SU-DHL-6 (cell line): ENCODE measurements at regions not wholly inside any gene's neighbourhood (a gene's known extent, or its start where the extent isn't known, plus 50 kb on each side); places are given as distances from the start of the nearest gene placed in this dataset.

ENCODE experiments used
- H2AFZ ChIP-seq: fragments of 200-600 bp; sonication (generic); 2 replicates; pipeline ENCODE4 v1.6.1; 2014; ENCODE audit warnings: low read depth, mild to moderate bottlenecking, moderate library complexity, mixed read lengths, antibody characterized with exemption, low read length; ENCODE audit not compliant: severe bottlenecking
- H3F3A ChIP-seq: fragments of 200-600 bp; shearing (Covaris generic); 2 replicates; pipeline ENCODE4 v1.6.0; 2016; ENCODE audit warnings: antibody characterized with exemption, mild to moderate bottlenecking; ENCODE audit not compliant: insufficient read depth
- H3K27ac ChIP-seq: fragments of 200-600 bp; sonication (generic); 2 replicates; pipeline ENCODE4 v1.5.1; 2016; ENCODE audit warnings: low read depth, mild to moderate bottlenecking, low read length, moderate library complexity, mixed read lengths
- H3K27me3 ChIP-seq: fragments of 200-600 bp; sonication (generic), shearing (Covaris generic); 2 replicates; pipeline ENCODE4 v1.6.0; 2014; ENCODE audit warnings: mild to moderate bottlenecking, low read length
- H3K36me3 ChIP-seq: fragments of 200-600 bp; sonication (generic); 2 replicates; pipeline ENCODE4 v1.6.1; 2014; ENCODE audit warnings: mild to moderate bottlenecking, low read length, mixed read lengths
- H3K4me2 ChIP-seq: fragments of 300-600, 200-600 bp; shearing (Covaris generic), sonication (generic); 2 replicates; pipeline ENCODE4 v1.6.0; 2014; ENCODE audit warnings: low read length, low read depth, mild to moderate bottlenecking; ENCODE audit not compliant: poor library complexity, severe bottlenecking
- H3K4me3 ChIP-seq: fragments of 200-600 bp; sonication (generic); 2 replicates; pipeline ENCODE4 v1.5.1; 2014; ENCODE audit warnings: antibody characterized with exemption, low read length, mild to moderate bottlenecking, mixed read lengths; ENCODE audit not compliant: insufficient read depth, poor library complexity, severe bottlenecking
- H3K79me2 ChIP-seq: fragments of 200-600 bp; sonication (generic); 2 replicates; pipeline ENCODE4 v1.6.1; 2014; ENCODE audit warnings: mild to moderate bottlenecking, low read length, moderate library complexity; ENCODE audit not compliant: insufficient read depth
- H3K9ac ChIP-seq: fragments of 200-600 bp; sonication (generic); 2 replicates; pipeline ENCODE4 v1.7.0; 2014; ENCODE audit warnings: mild to moderate bottlenecking, low read length
- H3K9me2 ChIP-seq: fragments of 200-600 bp; sonication (generic); replicated peaks from 2 replicates; pipeline ENCODE4 v1.6.1; 2014; ENCODE audit warnings: low read length; ENCODE audit not compliant: insufficient read depth
- H3K9me3 ChIP-seq: fragments of 200-600 bp; sonication (generic); 2 replicates; pipeline ENCODE4 v1.6.1; 2014; ENCODE audit warnings: low read length, mixed read lengths; ENCODE audit not compliant: insufficient read depth
- H4K20me1 ChIP-seq: fragments of 200-600 bp; sonication (generic); 2 replicates; pipeline ENCODE4 v1.6.1; 2014; ENCODE audit warnings: low read depth, mild to moderate bottlenecking, antibody characterized with exemption, low read length, moderate library complexity, mixed read lengths
- EZH2phosphoT487 ChIP-seq: fragments of 200-600 bp; sonication (generic), shearing (Covaris generic); conservative IDR thresholded peaks from 2 replicates; pipeline ENCODE4 v1.6.1; 2018; ENCODE audit warnings: mild to moderate bottlenecking, antibody characterized with exemption, low read length, moderate library complexity, mixed read lengths
- TF ChIP-seq, protein P1 (sequence below): fragments of 200-600 bp; sonication (generic); IDR thresholded peaks from one replicate; pipeline ENCODE4 v1.5.1; 2017; ENCODE audit warnings: antibody characterized with exemption, mild to moderate bottlenecking, low read length, moderate library complexity; ENCODE audit not compliant: insufficient read depth, poor library complexity, severe bottlenecking

DNA sequence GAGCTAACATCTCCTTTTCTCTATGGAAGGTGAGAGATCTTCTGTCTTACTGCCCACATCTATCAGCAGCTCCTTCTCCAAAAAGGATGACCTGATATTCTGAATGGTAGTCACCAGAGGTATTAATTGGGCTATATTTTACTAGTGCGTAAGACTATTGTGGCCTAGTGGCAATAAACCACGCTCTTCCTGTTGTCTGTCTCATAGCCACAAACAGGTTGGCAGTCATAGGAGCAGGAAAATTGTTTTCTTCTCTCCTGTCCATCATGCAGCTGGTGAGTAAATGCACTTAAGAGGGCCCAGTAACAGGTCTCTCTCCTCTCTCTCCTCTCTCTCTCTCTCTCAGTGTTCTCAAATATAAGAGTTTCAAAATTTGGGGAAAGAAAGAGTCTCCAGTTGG lies 856.8 kb upstream of the ACVR2A start:
- TF ChIP-seq EZH2phosphoT487 = no peak
- TF ChIP-seq, protein P1, sequence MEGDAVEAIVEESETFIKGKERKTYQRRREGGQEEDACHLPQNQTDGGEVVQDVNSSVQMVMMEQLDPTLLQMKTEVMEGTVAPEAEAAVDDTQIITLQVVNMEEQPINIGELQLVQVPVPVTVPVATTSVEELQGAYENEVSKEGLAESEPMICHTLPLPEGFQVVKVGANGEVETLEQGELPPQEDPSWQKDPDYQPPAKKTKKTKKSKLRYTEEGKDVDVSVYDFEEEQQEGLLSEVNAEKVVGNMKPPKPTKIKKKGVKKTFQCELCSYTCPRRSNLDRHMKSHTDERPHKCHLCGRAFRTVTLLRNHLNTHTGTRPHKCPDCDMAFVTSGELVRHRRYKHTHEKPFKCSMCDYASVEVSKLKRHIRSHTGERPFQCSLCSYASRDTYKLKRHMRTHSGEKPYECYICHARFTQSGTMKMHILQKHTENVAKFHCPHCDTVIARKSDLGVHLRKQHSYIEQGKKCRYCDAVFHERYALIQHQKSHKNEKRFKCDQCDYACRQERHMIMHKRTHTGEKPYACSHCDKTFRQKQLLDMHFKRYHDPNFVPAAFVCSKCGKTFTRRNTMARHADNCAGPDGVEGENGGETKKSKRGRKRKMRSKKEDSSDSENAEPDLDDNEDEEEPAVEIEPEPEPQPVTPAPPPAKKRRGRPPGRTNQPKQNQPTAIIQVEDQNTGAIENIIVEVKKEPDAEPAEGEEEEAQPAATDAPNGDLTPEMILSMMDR = no peak
- no peaks in the 10 kb centered on the region for H3K9me3 ChIP-seq
- no peaks in the 10 kb centered on the region for H3K79me2 ChIP-seq
- no peaks in the 10 kb centered on the region for H4K20me1 ChIP-seq
- no peak overlapping the region for H2AFZ ChIP-seq
- H3K4me3 ChIP-seq = no peak overlapping the region
- no peak overlapping the region for H3K4me2 ChIP-seq
- no peaks in the 10 kb centered on the region for H3K9me2 ChIP-seq
- H3K27ac ChIP-seq = no peak overlapping the region
- no peaks in the 10 kb centered on the region for H3K27me3 ChIP-seq
- H3K36me3 ChIP-seq = no peaks in the 10 kb centered on the region
- no peaks in the 10 kb centered on the region for H3F3A ChIP-seq
- H3K9ac ChIP-seq = no peak overlapping the region

DNA sequence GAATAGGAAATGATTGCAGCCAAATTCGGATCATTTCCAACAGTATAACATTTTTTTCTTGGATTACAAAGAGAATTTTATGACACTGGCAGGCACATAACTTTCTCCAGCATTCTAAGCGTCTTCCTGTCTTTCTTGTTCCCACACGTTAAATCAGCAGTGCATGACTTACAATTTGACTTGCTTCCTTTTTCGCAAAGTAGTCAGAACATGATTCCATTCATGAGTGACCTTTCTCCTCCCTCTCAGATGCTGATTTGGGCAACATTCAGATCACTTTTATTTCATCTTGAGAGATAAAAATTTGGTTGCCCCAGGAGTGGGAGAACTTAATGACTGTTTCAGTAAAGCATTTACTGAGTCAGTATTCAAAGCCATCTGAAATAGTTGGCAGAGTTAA lies 858.7 kb upstream of the ACVR2A start:
- no peaks in the 10 kb centered on the region for H3K9me2 ChIP-seq
- no peak for TF ChIP-seq EZH2phosphoT487
- H3K79me2 ChIP-seq = no peaks in the 10 kb centered on the region
- no peak overlapping the region for H3K9ac ChIP-seq
- H2AFZ ChIP-seq = no peak overlapping the region
- H3K9me3 ChIP-seq = no peaks in the 10 kb centered on the region
- H4K20me1 ChIP-seq = no peaks in the 10 kb centered on the region
- H3K4me3 ChIP-seq = no peak overlapping the region
- H3F3A ChIP-seq = no peaks in the 10 kb centered on the region
- no peaks in the 10 kb centered on the region for H3K36me3 ChIP-seq
- H3K27me3 ChIP-seq = no peaks in the 10 kb centered on the region
- H3K4me2 ChIP-seq = no peak overlapping the region
- H3K27ac ChIP-seq = no peak overlapping the region

DNA sequence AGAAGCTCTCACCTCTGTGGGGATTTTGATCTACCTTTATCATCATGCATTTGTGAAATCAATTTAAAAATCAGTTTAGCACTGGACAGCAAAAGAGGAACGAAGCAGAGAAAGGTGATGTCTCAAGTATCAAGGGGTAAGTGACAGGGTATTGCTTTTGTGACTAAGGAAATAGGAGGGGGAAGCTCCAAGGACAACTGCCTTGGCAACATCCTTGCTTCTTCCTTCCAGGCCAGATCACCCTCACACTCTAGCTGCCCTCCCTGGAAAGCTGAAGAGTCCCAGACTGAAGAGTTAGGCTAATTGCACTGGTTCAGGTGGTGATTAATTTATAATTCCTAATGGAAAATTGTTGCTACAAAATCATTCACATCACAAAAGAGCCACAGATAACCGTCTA lies 859.1 kb upstream of the ACVR2A start:
- no peak overlapping the region for H3K9ac ChIP-seq
- no peak overlapping the region for H3K27ac ChIP-seq
- H2AFZ ChIP-seq = no peak overlapping the region
- TF ChIP-seq, protein P1 = no peak
- TF ChIP-seq EZH2phosphoT487 = no peak
- H3K79me2 ChIP-seq = no peaks in the 10 kb centered on the region
- H3K9me2 ChIP-seq = no peaks in the 10 kb centered on the region
- no peak overlapping the region for H3K4me3 ChIP-seq
- no peak overlapping the region for H3K4me2 ChIP-seq
- no peaks in the 10 kb centered on the region for H3K9me3 ChIP-seq
- no peaks in the 10 kb centered on the region for H4K20me1 ChIP-seq
- no peaks in the 10 kb centered on the region for H3K27me3 ChIP-seq
- H3K36me3 ChIP-seq = no peaks in the 10 kb centered on the region
- H3F3A ChIP-seq = no peaks in the 10 kb centered on the region

DNA sequence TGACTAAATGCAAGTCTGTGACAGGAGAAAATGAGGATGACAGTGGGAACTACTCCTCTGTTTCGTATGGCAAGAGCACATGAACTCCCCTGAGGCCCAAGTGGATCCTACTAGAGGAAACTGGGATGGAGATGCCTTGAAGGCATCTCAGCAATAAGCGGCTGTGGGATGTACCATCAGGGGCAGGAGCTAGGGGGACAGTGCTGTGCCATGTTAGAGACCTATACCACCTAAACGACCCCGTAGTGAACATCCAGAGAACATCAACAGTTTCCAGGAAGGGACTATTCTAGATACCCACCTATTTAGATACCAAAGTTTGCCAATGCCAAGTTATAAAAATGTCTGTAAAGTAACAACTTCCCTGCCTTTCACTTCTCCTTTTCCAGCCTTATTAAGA lies 860.8 kb upstream of the ACVR2A start:
- H3K79me2 ChIP-seq = no peaks in the 10 kb centered on the region
- H2AFZ ChIP-seq = no peak overlapping the region
- H3K4me2 ChIP-seq = no peak overlapping the region
- no peaks in the 10 kb centered on the region for H3K36me3 ChIP-seq
- H3K4me3 ChIP-seq = no peak overlapping the region
- H3K27me3 ChIP-seq = no peaks in the 10 kb centered on the region
- TF ChIP-seq, protein P1 = no peak
- TF ChIP-seq EZH2phosphoT487 = no peak
- no peak overlapping the region for H3K9ac ChIP-seq
- H4K20me1 ChIP-seq = no peaks in the 10 kb centered on the region
- no peaks in the 10 kb centered on the region for H3K9me3 ChIP-seq
- H3K27ac ChIP-seq = no peak overlapping the region
- H3K9me2 ChIP-seq = no peaks in the 10 kb centered on the region; the same call in 1 of the 2 replicates
- H3F3A ChIP-seq = no peaks in the 10 kb centered on the region
